Breast epithelium (tissue), 4 donors: ENCODE measurements at regions not wholly inside any gene's neighbourhood (a gene's known extent, or its start where the extent isn't known, plus 50 kb on each side); places are given as distances from the start of the nearest gene placed in this dataset.
"Not testable (repeated sequence)": the region's sequence is repeated elsewhere in the genome, so short reads cannot be mapped to it uniquely, and the experiment has no call there.

Source experiments
- DNase-seq, 2 donors: peaks; one replicate each; pipeline ENCODE4 v3.0.0-alpha.2; 2019; ENCODE audit warnings: low spot score in 2 of 2
- H3K27ac ChIP-seq, 2 donors: fragments of 200-600 bp; sonication (generic) in 1 of 2; one replicate each; pipeline ENCODE4 v1.5.1; 2016 to 2019; ENCODE audit warnings: mild to moderate bottlenecking in 1 of 2
- H3K27me3 ChIP-seq, 2 donors: fragments of 200-600 bp; sonication (generic) in 1 of 2; one replicate each; pipeline versions ENCODE4 v1.5.1 to v1.6.0; 2017 to 2019; ENCODE audit warnings: control low read depth in 1 of 2, mild to moderate bottlenecking in 1 of 2
- H3K36me3 ChIP-seq: fragments of 200-600 bp; one replicate; pipeline ENCODE4 v1.5.1; 2019
- H3K4me1 ChIP-seq, 2 donors: fragments of 200-600 bp; sonication (generic); one replicate each; pipeline ENCODE4 v1.5.1; 2016 to 2019; ENCODE audit warnings: control low read depth in 1 of 2
- H3K4me3 ChIP-seq, 3 donors: fragments of 200-600 bp; sonication (generic); 1 replicate in 2 of 3; 2 replicates in 1 of 3; pipeline ENCODE4 v1.5.1; 2016 to 2019; ENCODE audit warnings: mild to moderate bottlenecking in 3 of 3, moderate library complexity in 2 of 3
- H3K9me3 ChIP-seq, 2 donors: fragments of 200-600 bp; sonication (generic) in 1 of 2; one replicate each; pipeline ENCODE4 v1.5.1; 2016 to 2019; ENCODE audit warnings: control low read depth in 1 of 2
- CTCF ChIP-seq, 3 donors: fragments of 450-650 bp; IDR thresholded peaks; one replicate each; pipeline ENCODE4 v1.5.1; 2016 to 2017; ENCODE audit warnings: antibody characterized with exemption in 3 of 3, mild to moderate bottlenecking in 3 of 3, moderate library complexity in 3 of 3
- POLR2A ChIP-seq: fragments of 450-650 bp; IDR thresholded peaks from one replicate; pipeline ENCODE4 v1.6.1; 2016; ENCODE audit warnings: antibody characterized with exemption, mild to moderate bottlenecking, moderate library complexity
- POLR2AphosphoS5 ChIP-seq, 3 donors: sonication (generic); formaldehyde crosslinking; IDR thresholded peaks; one replicate each; pipeline ENCODE4 v1.6.1; 2017; ENCODE audit warnings: antibody characterized with exemption in 3 of 3
- intact Hi-C: fragments of 100-400 bp; cut with DNase I; formaldehyde crosslinking; loops from one replicate; pipeline ENCODE4 v1.15.1; 2023; ENCODE audit warnings: low total_unique reads

GRCh38 chr5:1651250-1651649 is 127.5 kb upstream of the LPCAT1 start:
- no peak for DNase-seq
- Histone ChIP-seq H3K36me3 (no peaks in the 10 kb centered on the region), H3K4me1 (peaks cover 0 to 4% of the 10 kb centered on the region in 2 donors), H3K9me3 (no peaks in the 10 kb centered on the region), H3K4me3 (no peak overlapping the region), H3K27me3 (peaks cover 0 to 16% of the 10 kb centered on the region in 2 donors), H3K27ac (no peak overlapping the region)
- no peak for TF ChIP-seq POLR2AphosphoS5 (IDR thresholded peaks at IDR 0.05)
- no peak for TF ChIP-seq POLR2A
- intact Hi-C loops: loop anchor here (5.0 kb wide), 1 partner anchor 484 kb away; no protein-coding TSS in a partner anchor

- DNase-seq: no peak
- H3K27me3 ChIP-seq: peaks cover 0 to 5% of the 10 kb centered on the region in 2 donors
- H3K9me3 ChIP-seq: no peaks in the 10 kb centered on the region
Measured at GRCh38 chr5:1649554-1649953, 125.8 kb upstream of the LPCAT1 start.

GRCh38 chr5:1648806-1649205 is 125.0 kb upstream of the LPCAT1 start:
- TF ChIP-seq POLR2A: no peak
- no peak for TF ChIP-seq CTCF (IDR thresholded peaks at IDR 0.05)
- no peak for TF ChIP-seq POLR2AphosphoS5 (IDR thresholded peaks at IDR 0.05)

More at GRCh38 chr5:1649554-1649953, 125.8 kb upstream of the LPCAT1 start:
- Histone ChIP-seq H3K4me1 (peaks cover 3 to 4% of the 10 kb centered on the region in 2 donors), H3K4me3 (no peak overlapping the region), H3K27ac (no peak overlapping the region), H3K36me3 (no peaks in the 10 kb centered on the region)
- intact Hi-C loops: no loop called here
- TF ChIP-seq CTCF (IDR thresholded peaks at IDR 0.05) (no peak), POLR2A (no peak), POLR2AphosphoS5 (IDR thresholded peaks at IDR 0.05) (no peak)

GRCh38 chr5:1647580-1647979 is 123.8 kb upstream of the LPCAT1 start:
- Histone ChIP-seq H3K4me1 (peaks cover 0 to 3% of the 10 kb centered on the region in 2 donors), H3K36me3 (no peaks in the 10 kb centered on the region), H3K9me3 (no peaks in the 10 kb centered on the region), H3K27ac (no peak overlapping the region), H3K27me3 (peaks cover 7 to 17% of the 10 kb centered on the region in 2 donors), H3K4me3 (no peak overlapping the region)
- no peak for DNase-seq
- TF ChIP-seq CTCF (IDR thresholded peaks at IDR 0.05) (no peak), POLR2AphosphoS5 (IDR thresholded peaks at IDR 0.05) (no peak), POLR2A (no peak)
- intact Hi-C loops: no loop called here

More at GRCh38 chr5:1648806-1649205, 125.0 kb upstream of the LPCAT1 start:
- H3K9me3 ChIP-seq: no peaks in the 10 kb centered on the region
- intact Hi-C loops: no loop called here
- DNase-seq: no peak
- no peaks in the 10 kb centered on the region for H3K36me3 ChIP-seq
- H3K4me1 ChIP-seq: peaks cover 0 to 3% of the 10 kb centered on the region in 2 donors
- peaks cover 0 to 5% of the 10 kb centered on the region in 2 donors for H3K27me3 ChIP-seq
- H3K4me3 ChIP-seq: no peak overlapping the region
- H3K27ac ChIP-seq: no peak overlapping the region

- DNase-seq: peak; percentile 45 to 81
- intact Hi-C loops: no loop called here
- no peak overlapping the region for H3K27ac ChIP-seq
- TF ChIP-seq POLR2AphosphoS5 (IDR thresholded peaks at IDR 0.05): no peak
- peak; percentile 42 to 79 (median 65) for TF ChIP-seq CTCF (IDR thresholded peaks at IDR 0.05)
- TF ChIP-seq POLR2A: no peak
- H3K4me3 ChIP-seq: peak overlapping the region in 2 of 3 donors; percentile 35 to 62
- H3K27me3 ChIP-seq: peaks cover 9 to 20% of the 10 kb centered on the region in 2 donors
- no peaks in the 10 kb centered on the region for H3K9me3 ChIP-seq
- no peaks in the 10 kb centered on the region for H3K36me3 ChIP-seq
- peaks cover 0 to 3% of the 10 kb centered on the region in 2 donors for H3K4me1 ChIP-seq
Measured at GRCh38 chr5:1644810-1645571, 121.2 kb upstream of the LPCAT1 start.

- H3K4me1 ChIP-seq, intact Hi-C loops, DNase-seq, H3K36me3 ChIP-seq, H3K27ac ChIP-seq, H3K4me3 ChIP-seq, H3K9me3 ChIP-seq: not testable (repeated sequence)
- peaks cover 9 to 20% of the 10 kb centered on the region in 2 donors for H3K27me3 ChIP-seq
Measured at GRCh38 chr5:1644393-1644809, 120.6 kb upstream of the LPCAT1 start.
